SU-DHL-6 (cell line): ENCODE measurements at regions not wholly inside any gene's neighbourhood (a gene's known extent, or its start where the extent isn't known, plus 50 kb on each side); places are given as distances from the start of the nearest gene placed in this dataset.

ENCODE experiments used
- EZH2phosphoT487 ChIP-seq: fragments of 200-600 bp; sonication (generic), shearing (Covaris generic); conservative IDR thresholded peaks from 2 replicates; pipeline ENCODE4 v1.6.1; 2018; ENCODE audit warnings: mild to moderate bottlenecking, antibody characterized with exemption, low read length, moderate library complexity, mixed read lengths
- TF ChIP-seq, protein P1 (sequence below): fragments of 200-600 bp; sonication (generic); IDR thresholded peaks from one replicate; pipeline ENCODE4 v1.5.1; 2017; ENCODE audit warnings: antibody characterized with exemption, mild to moderate bottlenecking, low read length, moderate library complexity; ENCODE audit not compliant: insufficient read depth, poor library complexity, severe bottlenecking

DNA sequence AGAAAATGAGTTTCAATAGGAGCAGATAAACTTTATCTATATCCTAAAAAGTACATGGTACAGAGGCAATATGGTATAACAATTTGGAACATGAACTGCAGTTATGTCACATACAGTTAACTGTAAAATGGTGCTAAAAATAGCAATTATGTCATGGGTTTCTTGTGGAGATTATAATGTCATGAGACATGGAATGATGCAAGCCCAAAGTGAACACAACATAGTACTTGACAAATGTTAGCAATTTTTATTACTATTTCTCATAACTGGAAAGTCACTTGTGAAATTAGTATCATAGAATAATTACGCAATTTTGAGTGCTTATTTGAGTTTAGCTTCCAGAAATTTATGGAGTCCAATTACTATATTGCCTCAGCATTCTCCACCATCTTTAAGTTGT, 1263.4 kb downstream of the DSC3 start:
- no peak for TF ChIP-seq EZH2phosphoT487
- TF ChIP-seq, protein P1, sequence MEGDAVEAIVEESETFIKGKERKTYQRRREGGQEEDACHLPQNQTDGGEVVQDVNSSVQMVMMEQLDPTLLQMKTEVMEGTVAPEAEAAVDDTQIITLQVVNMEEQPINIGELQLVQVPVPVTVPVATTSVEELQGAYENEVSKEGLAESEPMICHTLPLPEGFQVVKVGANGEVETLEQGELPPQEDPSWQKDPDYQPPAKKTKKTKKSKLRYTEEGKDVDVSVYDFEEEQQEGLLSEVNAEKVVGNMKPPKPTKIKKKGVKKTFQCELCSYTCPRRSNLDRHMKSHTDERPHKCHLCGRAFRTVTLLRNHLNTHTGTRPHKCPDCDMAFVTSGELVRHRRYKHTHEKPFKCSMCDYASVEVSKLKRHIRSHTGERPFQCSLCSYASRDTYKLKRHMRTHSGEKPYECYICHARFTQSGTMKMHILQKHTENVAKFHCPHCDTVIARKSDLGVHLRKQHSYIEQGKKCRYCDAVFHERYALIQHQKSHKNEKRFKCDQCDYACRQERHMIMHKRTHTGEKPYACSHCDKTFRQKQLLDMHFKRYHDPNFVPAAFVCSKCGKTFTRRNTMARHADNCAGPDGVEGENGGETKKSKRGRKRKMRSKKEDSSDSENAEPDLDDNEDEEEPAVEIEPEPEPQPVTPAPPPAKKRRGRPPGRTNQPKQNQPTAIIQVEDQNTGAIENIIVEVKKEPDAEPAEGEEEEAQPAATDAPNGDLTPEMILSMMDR, result no peak
